Mesodermal cell (in vitro differentiated cells): ENCODE measurements at regions not wholly inside any gene's neighbourhood (a gene's known extent, or its start where the extent isn't known, plus 50 kb on each side); places are given as distances from the start of the nearest gene placed in this dataset.
A peak's percentile ranks its signal among the peaks of the same experiment; 100 is the strongest.
"Not testable (repeated sequence)": the region's sequence is repeated elsewhere in the genome, so short reads cannot be mapped to it uniquely, and the experiment has no call there.

Experiments
- H3K27ac ChIP-seq: 2 replicates; pipeline ENCODE4 v1.7.0; 2013; ENCODE audit warnings: mild to moderate bottlenecking, low read depth, low read length, moderate library complexity; ENCODE audit not compliant: severe bottlenecking
- H3K36me3 ChIP-seq: 2 replicates; pipeline ENCODE4 v1.7.1; 2013; ENCODE audit warnings: mild to moderate bottlenecking, low read length, moderate library complexity; ENCODE audit not compliant: control insufficient read depth, insufficient read depth
- H3K4me1 ChIP-seq: one replicate; pipeline ENCODE4 v1.7.1; 2013; ENCODE audit warnings: mild to moderate bottlenecking, low read length; ENCODE audit not compliant: insufficient read depth, control insufficient read depth, poor library complexity, severe bottlenecking
- H3K4me3 ChIP-seq: 2 replicates; pipeline ENCODE4 v1.7.0; 2013; ENCODE audit warnings: low read length, control low read depth, mild to moderate bottlenecking; ENCODE audit not compliant: insufficient read depth, poor library complexity, severe bottlenecking; ENCODE audit errors: extremely low read depth
- H3K9me3 ChIP-seq: 2 replicates; pipeline ENCODE4 v1.7.1; 2013; ENCODE audit warnings: mild to moderate bottlenecking, low read length, moderate library complexity; ENCODE audit not compliant: control insufficient read depth
- WGBS, 2 experiments: methylation state at CpG; one replicate each; pipeline ENCODE4 v1.1.5; 2013; ENCODE audit warnings: missing lambda C conversion rate in 2 of 2; ENCODE audit not compliant: insufficient coverage in 2 of 2; 5-methylcytosine and 5-hydroxymethylcytosine counted together

DNA sequence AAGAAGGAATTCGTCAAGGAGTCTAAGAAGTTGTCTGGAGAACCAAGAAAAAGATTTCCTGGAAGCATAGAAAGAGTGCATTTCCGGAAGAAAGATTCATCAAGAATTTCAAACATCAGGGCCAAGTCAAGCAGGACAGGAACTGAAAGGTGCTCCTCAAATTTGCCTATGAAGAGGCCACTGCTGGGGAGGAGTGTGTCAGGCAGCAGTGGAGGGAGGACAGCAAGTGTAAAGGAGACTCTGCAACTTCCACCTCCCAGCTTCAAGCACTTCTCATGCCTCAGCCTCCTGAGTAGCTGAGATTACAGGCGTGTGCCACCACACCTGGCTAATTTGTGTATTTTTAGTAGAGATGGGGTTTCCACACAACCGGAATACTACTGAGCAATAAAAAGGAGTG is 105.8 kb upstream of the PLEKHM1 start:
- H3K4me3 ChIP-seq, H3K27ac ChIP-seq, H3K36me3 ChIP-seq, H3K9me3 ChIP-seq, H3K4me1 ChIP-seq: not testable (repeated sequence)
- WGBS, 2 experiments, result 83 to 92% methylated on average over 1 to 3 of the region's 4 CpGs

DNA sequence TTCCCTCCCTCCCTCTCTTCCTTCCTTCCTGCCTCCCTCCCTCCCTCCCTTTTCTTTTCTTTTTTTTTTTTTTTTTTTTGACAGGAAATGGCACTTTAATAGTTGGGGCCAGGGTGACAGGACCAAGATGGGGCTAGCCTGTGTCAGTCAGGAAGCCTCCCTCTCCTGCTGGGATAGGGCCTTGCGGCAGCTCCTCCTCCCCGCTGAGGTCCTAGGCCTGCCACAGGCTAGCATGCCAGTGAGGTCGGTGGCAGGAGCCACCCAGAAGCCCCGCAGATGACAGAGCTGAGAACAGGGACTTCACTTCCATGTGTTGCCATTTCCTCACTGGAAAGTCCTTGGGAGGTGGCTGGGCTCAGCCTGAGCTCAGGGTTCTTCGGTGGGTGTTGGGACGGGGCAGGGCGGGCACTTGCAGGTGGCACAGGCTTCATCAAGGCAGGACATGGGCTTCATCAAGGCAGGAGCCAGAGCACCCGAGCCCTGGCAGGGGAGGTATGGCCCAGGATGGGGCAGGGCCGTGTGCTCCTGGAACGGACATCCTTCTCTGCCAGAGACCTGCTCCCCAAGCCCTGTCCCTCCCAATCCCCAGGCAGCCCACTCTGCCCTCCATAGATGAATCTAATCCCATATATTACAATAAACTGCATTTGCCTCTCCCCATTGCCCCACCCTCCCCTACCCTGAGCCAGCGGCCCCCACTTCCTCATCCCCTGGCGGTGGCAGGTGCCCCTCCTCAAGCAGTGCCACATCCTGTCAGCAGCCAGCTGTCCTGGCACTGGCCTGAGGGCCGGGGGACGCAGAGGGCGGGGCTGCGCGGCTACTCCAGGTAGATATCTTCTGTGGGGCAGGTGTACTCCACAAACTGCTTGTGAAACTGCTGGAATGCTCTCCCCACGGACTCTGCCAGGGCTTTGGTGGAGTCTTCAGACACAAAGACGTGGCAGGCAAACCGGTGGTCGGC is 109.8 kb upstream of the PLEKHM1 start:
- H3K9me3 ChIP-seq, result not testable (repeated sequence)

DNA sequence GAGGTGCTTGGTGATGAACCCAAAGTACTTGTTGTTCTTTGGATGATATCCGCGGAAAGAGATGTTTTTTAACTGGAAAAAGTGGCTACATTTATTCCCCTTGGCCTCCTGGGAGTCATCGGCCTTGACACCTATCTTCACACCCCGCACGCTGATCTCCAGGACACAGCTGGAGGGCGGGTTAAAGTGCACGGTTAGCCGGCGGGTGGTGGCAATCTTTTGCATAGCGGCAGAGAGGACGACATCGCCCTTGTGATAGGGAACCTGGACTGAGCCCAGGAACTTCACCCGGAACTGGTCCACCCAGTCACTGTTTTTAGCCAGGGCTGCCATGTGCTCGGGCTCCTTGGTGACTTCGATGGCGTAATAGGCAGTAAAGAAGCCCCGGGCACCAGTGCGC is 110.5 kb upstream of the PLEKHM1 start:
- H3K9me3 ChIP-seq, H3K4me1 ChIP-seq, H3K36me3 ChIP-seq, H3K27ac ChIP-seq, H3K4me3 ChIP-seq: not testable (repeated sequence)
- WGBS, 2 experiments, result 100% methylated on average over 3 of the region's 18 CpGs; no CpG with 5 or more reads in 1 of the 2 experiments

More for the DNA sequence above, 109.8 kb upstream of the PLEKHM1 start:
- H3K4me1 ChIP-seq, H3K4me3 ChIP-seq, H3K36me3 ChIP-seq, H3K27ac ChIP-seq: not testable (repeated sequence)
- WGBS, 2 experiments, result no CpG with 5 or more reads among the region's 21 CpGs

DNA sequence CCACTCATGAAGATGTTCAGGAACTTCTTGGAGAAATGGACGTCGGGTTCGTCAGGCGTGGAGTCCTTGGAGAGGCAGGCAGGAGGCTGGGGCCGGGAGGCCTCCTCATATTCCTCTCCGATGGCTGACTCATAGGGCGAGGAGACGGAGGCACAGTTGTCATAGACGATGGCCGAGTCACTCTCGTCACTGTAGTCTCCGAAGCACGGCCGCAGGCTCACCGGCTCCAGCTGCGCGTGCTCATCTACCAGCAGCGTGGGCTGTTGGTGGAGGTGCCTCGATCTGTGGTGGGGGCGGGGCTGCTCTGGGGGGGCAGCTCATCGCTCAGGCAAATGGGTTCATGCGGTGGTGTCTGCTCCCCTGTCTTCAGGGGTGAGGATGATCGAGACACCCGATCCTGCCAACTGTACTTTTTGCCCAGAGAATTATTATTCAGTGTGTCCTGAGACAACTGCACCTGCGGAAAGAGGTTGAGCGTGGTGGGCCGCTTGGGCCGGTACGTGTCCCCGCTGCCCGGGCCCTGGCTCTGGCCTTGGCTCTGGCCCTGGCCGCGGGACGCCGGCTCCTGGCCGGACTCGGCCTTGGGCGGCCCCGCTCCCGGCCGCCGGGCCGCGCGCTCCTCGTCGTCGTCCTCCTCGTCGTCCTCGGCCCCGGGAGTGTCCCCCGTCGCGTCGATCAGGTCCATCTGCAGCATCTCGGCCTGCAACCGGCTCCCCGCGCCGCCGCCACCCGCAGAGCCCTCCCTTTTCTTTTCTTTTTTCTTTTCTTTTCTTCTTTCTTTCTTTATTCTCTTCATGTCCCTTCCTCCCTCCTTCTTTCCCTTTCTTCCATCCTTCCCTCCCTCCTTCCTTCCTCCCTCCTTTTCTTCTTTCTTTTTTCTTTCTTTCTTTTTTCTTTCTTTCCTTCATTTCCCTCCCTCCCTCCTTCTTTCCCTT is 111.4 kb upstream of the PLEKHM1 start:
- WGBS, 2 experiments, result 73 to 88% methylated on average over 3 to 9 of the region's 63 CpGs
- H3K9me3 ChIP-seq, H3K4me1 ChIP-seq, H3K36me3 ChIP-seq, H3K27ac ChIP-seq, H3K4me3 ChIP-seq: not testable (repeated sequence)

DNA sequence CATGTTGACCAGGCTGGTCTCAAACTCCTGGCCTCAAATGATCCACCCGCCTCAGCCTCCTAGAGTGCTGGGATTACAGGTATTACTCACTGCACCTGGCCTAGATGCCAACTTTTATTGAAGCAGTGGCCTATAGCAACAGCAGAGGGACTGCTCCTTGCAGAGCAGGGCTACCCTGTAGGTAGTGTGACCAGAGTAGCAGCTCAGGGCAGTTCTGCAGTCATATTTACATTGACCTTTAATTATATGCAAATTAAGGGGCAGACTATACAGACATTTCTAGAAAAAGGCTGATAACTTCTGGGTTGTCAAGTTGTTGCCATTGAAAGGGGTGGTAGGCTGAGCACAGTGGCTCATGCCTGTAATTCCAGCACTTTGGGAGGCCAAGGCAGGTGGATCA is 115.2 kb upstream of the PLEKHM1 start:
- H3K4me3 ChIP-seq, H3K27ac ChIP-seq, H3K36me3 ChIP-seq, H3K4me1 ChIP-seq, H3K9me3 ChIP-seq: not testable (repeated sequence)
- no CpG with 5 or more reads among the region's 1 CpG for WGBS, 2 experiments

DNA sequence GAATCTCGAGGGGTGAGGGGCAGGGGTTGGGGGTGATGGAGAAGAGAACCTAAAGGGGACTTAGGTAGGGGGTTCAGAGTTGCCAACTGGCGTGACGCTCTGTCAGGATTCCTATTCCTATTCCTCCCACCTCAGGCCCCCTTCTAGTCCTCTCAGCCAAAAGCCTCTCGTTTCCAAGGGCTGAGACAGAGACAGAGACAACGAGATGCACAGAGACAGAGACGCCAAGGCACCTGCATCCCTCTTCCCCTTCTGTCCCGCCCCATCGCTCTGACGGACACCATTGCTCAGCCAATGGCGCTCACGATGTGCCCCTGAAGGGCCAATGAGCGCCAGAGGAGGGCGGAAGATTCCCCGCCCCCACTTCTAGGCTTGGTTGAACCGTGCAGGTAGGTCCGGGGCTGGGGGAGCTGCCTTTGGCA is 129.5 kb upstream of the PLEKHM1 start:
- H3K4me3 ChIP-seq, result peak overlapping the region; percentile 38
- H3K4me1 ChIP-seq, H3K36me3 ChIP-seq, H3K9me3 ChIP-seq, H3K27ac ChIP-seq: not testable (repeated sequence)
- 0% methylated on average over 3 of the region's 16 CpGs for WGBS, 2 experiments

DNA sequence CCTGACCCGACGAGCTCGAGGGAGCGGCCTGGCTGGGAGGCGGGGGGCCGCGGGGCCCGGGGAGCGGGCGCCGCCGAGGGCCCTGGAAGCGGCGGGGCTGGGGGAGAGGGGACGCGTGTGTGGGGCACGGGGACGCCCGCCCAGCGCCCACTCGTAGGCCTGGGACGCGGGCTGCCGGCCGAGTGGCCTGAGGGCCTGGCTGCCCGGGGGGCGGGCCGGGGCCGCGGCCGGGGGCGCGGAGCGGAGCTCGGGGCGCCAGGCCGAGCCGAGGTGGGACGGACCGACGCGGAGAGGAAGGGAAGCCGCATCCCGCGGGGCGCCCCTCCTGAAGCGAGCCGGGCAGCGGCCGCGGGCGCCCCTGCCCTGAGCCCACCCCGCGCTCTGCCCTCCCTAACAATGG is 129.9 kb upstream of the PLEKHM1 start:
- H3K27ac ChIP-seq, H3K4me1 ChIP-seq, H3K9me3 ChIP-seq, H3K36me3 ChIP-seq: not testable (repeated sequence)
- 0% methylated on average over 16 of the region's 54 CpGs; no CpG with 5 or more reads in 1 of the 2 experiments for WGBS, 2 experiments
- H3K4me3 ChIP-seq, result peak overlapping the region; percentile 38

DNA sequence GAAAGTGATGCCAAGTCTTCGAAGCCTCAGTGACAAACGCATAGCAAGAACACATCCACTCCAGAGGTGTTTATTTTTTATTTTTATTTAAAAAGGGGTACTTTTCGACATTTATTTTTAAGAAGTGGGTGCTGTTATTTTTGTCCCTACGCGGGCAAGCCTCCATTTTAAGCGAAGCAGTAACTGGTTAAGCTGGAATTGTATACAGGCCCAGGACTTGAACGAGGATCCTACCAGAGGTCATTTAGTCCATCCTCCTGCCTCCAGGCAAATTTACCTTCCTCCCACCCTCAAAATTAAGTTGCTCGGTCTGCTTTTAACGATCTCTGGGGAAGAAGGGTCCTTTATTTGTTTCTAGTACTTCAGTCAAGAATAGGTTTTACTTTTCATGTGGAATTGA is 130.6 kb upstream of the PLEKHM1 start:
- WGBS, 2 experiments, result no CpG with 5 or more reads among the region's 9 CpGs
- not testable (repeated sequence) for H3K4me3 ChIP-seq, H3K4me1 ChIP-seq, H3K36me3 ChIP-seq, H3K9me3 ChIP-seq, H3K27ac ChIP-seq

DNA sequence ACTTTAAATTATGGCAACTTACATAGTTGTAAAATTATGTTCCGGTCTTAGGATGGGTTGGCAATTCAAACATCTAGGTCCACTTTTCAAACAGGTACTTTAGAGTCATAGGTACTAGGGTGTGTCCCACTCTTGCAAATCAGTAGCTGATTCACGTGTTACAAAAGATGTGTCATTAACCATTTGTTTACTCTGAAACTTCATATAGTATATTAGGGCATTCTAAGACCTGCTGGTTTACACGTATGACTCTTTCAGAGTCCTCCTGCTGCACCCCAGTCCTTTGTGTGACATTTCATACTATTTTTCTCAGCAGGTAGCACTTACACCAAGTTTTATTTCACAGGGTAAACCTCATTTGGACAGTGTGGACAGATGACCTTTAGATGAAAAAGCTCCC is 131.8 kb upstream of the PLEKHM1 start:
- H3K9me3 ChIP-seq, H3K4me3 ChIP-seq, H3K36me3 ChIP-seq, H3K27ac ChIP-seq, H3K4me1 ChIP-seq: not testable (repeated sequence)
- no CpG with 5 or more reads among the region's 3 CpGs for WGBS, 2 experiments

DNA sequence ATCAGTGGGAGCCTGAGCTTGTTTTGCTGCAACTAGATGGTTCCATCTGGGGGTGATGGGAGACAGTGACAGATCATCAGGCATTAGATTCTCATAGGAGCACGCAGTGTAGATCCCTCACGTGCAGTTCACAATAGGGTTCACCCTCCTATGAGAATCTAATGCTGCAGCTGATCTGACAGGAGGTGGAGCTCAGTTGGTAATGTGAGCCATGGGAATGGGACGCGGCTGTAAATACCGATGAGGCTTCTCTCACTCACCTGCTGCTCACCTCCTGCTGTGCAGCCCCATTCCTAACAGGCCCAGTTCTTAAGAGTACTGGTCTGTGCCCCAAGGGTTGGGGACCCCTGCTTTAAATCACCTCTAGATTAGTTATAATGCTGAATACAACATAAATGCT is 137.5 kb upstream of the PLEKHM1 start:
- H3K27ac ChIP-seq, result no peak overlapping the region
- WGBS, 2 experiments, result 69 to 85% methylated on average over 2 to 5 of the region's 5 CpGs
- H3K36me3 ChIP-seq, result peaks cover 37% of the 10 kb centered on the region
- H3K9me3 ChIP-seq, result no peaks in the 10 kb centered on the region
- no peak overlapping the region for H3K4me3 ChIP-seq
- no peaks in the 10 kb centered on the region for H3K4me1 ChIP-seq
